HG03039 (cell line): ENCODE measurements at regions not wholly inside any gene's neighbourhood (a gene's known extent, or its start where the extent isn't known, plus 50 kb on each side); places are given as distances from the start of the nearest gene placed in this dataset.
"Not testable (repeated sequence)": the region's sequence is repeated elsewhere in the genome, so short reads cannot be mapped to it uniquely, and the experiment has no call there.

ENCODE experiments used
- ATAC-seq: cut with Tn5 transposase; IDR thresholded peaks from one replicate; pipeline ENCODE4 v1.9.1; 2021; ENCODE audit warnings: mild to moderate bottlenecking, moderate library complexity; ENCODE audit not compliant: unreplicated experiment

DNA sequence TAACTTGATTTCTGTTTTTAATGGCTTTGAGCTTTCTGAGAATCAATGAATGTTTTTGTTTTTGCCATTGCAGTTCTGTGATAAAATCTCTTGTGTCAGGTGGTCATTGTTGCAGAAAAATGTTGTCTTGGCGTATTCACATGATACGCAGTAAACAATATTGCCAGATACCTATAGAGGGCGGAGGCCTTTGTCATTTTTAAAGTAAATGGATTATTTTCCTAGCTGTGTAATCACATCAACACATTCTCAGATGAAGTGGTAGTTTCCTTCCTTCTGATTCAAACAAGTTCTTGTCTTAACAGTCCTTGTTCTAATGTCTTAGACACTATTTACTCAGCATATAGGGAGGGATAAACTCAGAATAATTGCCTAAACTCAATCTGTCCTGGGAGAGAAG, 109.9 kb upstream of the DAB2 start:
- ATAC-seq: no peak

DNA sequence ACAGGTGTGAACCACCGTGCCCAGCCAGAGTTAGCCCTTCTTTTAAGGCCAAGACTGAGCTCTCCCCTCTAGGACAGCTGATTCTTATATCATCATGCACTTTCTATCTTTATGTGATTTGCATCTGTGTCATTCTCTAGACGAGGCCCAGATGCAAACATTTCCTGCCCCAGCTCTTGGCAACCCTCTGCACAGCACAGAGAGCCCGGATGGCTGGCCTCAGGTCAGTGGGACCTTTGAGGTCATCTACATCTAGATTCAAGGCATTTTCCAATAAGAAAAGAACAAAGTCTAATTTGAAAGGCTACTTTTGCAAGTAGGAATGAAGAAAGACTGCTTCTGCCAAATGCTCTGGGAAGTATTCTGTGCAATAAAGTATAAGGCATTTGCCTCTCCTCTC, 109.0 kb upstream of the DAB2 start:
- ATAC-seq: no peak

DNA sequence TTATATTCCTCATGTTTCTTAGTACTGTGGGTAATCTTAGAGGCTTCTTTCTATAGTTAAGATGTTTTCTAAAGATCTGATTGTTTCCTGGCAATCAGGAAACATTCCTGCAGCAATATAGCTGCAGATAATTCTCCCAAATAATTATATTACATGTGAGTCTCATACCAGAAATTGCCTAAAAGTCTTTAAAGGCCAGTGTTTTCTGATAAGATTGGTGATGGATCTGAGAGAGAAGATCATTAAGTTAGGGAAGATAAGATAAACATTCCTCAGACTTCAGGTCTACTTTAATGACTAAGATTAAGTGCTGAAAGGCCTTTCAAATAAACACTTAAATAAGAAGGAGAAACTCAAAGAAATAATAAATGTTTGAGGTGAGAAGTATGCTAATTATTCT, 107.7 kb upstream of the DAB2 start:
- no peak for ATAC-seq

GRCh38 chr5:39531306-39531705, 106.5 kb upstream of the DAB2 start:
- ATAC-seq: no peak

DNA sequence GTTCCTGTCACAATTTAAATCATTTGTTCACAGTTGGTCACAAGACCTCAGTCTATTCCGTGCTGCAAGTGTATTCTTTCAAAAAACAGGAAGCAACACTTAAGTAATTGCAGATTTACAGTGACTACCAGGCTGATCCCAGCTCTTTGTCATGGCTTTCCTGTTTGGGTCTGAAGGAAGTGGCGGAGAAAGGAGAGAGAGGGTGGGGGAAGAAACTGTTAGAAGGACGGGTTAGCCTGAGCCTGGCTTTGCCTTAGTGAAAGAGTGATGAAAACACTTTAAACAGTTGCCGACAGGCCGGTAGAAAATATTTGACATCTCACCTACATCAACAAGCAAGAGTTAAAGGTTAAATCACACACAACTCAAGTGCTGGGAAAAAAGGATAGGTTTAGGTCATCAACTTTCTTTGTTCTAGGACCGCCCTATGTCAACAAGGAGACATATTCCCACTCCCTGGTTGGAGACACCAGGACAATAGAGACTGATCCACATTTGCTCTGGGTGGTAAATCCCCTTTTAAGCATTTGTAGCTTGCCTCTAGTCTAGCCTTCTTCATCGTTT, 102.2 kb upstream of the DAB2 start:
- ATAC-seq: no peak

DNA sequence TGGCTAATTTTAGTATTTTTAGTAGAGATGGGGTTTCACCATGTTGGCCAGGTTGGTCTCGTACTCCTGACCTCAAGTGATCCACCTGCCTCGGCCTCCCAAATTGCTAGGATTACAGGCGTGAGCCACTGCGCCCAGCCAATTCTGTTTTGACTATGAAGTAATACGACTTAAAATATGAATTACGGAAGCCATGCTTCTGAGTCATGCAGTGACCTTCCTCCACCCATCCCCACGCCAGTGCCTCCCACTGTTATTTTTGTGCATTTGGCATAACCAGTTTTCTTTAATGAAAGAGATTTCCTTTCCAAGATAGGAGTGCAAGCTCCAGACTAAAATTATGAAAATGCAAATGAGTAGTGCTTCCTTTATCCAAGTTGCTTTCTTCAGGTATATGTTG, 101.0 kb upstream of the DAB2 start:
- not testable (repeated sequence) for ATAC-seq

GRCh38 chr5:39525271-39525670, 100.5 kb upstream of the DAB2 start:
- no peak for ATAC-seq

- ATAC-seq: no peak
Observed at GRCh38 chr5:39523821-39524220, 99.0 kb upstream of the DAB2 start.

DNA sequence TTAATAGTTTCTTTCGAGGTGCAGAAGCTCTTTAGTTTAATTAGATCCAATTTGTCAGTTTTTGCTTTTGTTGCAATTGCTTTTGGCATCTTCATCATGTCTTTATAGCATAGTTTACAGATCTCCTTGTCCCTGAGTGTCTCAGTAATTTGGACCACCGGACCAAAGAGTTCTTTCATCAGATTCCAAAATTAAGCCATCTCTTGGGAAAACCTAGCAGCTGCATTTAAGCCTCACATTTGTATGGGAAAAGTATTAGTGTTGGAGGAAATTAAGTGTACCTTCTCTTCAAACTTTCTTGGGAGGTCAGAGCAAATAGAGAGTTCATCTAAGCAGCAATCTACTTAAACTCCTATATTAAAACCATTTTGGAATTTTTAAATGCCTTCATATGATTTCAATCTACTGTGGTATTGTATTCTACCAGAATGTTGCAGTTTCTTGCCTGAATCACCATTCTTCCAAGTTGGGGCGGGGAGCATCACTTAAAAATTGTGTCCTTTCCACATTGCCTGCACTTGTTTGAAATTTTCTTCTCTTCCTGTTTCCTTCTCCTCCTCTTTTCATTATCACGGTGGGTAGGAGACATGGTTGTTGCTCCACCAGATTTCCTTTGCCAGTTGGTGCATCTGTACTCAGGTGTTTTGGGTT, 97.3 kb upstream of the DAB2 start:
- no peak for ATAC-seq

- ATAC-seq: no peak
Observed at GRCh38 chr5:39521098-39521860, 96.5 kb upstream of the DAB2 start.

DNA sequence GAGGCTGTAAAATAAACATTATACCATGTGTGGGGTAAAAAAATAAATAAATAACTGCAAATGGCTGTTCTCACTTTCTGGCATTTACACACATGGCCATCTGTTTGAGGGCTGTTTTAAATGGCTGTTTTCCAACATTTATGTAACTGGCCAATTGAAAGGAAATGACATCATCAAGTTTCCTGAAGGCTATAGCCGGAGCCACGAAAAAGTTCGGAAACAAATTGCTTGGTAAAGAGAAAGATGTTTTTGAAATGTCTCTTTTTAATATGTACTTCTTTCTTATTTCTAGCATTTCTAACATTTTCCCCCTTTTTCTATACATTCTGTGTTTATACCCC, 95.4 kb upstream of the DAB2 start:
- ATAC-seq: no peak

GRCh38 chr5:39519566-39520231, 94.9 kb upstream of the DAB2 start:
- ATAC-seq: no peak

DNA sequence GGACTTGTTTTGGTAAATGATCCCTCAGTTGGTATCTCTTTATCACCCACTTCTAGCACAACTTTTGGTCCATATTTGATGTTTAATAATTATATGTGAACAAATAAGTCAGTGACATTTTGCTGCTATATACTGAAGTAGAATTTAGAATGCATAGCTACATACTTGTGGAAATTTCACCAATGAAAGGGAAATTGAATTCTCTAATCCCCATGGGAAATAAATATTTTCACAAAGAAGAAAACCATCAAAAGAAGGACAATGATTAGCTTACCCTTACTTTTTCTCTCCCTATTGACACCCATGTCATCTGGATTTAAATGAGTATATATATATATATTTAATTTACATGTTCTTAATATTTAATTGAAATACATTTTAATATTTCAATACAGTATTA, 94.3 kb upstream of the DAB2 start:
- ATAC-seq: no peak

GRCh38 chr5:39518516-39518915, 93.7 kb upstream of the DAB2 start:
- no peak for ATAC-seq

GRCh38 chr5:39517800-39518199, 93.0 kb upstream of the DAB2 start:
- no peak for ATAC-seq

DNA sequence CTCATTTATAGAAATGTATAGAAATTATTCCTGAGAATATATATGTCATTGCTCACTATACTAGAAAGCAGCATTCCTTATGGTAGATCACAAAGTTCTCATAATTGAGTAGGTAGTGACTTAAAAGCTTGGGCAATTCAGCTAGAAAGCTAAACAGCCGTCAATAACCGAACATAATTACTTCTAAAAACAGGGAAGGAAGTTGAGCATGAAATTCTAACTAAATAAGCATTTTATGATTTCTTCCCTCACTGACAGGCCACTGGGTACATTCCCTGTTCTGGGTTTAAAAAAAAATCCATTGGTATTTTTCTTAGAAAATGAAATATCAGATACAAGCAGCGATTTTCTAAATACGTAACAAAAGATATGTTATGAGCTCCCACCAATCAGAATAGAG, 91.1 kb upstream of the DAB2 start:
- ATAC-seq: no peak

DNA sequence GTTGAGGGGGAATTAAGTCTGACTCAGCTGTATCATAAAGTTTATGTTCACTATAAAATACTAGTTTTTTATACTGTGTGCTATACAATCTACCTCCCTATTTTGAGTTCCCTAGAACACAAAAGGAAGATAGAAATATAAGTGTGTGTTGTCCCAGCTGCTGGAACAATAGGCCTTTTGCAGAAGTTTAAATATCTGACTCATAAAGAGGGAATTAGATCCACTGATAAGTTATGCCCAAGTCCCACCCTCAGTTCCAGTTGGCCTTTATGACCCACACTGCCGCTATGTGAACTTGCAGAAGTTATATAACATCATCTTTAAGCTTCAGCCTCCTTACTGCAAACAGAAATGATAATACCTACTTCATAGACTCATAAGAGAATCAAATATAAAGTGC, 88.5 kb upstream of the DAB2 start:
- ATAC-seq: no peak

GRCh38 chr5:39506211-39506610, 81.4 kb upstream of the DAB2 start:
- ATAC-seq: no peak

DNA sequence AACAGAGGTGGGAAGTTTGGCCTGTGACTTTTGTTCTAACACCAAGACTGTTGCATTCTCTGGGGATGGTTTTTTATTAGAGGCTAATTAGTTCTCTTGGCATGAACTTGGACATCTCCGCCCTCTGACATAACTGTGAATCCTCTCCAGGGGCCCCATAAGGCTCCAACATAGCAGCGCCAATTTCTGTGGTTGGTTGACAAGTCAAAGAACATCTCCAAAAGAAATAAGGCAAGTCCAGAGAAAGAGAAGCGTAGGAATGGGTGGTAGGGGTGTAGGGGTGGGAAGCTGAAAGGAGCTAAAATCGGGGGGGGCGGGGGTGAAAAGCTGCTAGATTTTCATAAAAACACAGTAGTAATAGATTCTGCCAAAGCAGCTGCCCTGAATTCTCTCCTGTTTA, 81.0 kb upstream of the DAB2 start:
- no peak for ATAC-seq

GRCh38 chr5:39505363-39505762, 80.6 kb upstream of the DAB2 start:
- ATAC-seq: no peak

DNA sequence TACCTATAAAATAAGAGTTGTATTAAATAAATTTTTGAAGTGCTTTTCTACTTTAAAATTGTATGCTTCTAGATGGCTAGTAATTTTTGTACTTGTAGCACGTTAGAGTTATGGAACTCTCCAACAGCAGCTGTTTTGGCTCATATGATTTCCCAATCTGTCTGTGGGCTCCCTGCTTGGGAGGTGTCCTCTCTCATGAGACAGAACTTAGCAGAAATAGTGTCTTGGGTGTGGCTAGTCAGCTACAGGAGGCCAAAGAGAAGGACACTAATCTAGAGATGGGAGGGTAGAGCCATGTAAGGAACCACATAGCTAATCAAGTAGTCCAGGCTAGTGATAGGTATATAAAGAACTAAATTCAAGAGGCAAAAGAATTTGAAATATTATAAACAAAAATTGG, 78.4 kb upstream of the DAB2 start:
- no peak for ATAC-seq

DNA sequence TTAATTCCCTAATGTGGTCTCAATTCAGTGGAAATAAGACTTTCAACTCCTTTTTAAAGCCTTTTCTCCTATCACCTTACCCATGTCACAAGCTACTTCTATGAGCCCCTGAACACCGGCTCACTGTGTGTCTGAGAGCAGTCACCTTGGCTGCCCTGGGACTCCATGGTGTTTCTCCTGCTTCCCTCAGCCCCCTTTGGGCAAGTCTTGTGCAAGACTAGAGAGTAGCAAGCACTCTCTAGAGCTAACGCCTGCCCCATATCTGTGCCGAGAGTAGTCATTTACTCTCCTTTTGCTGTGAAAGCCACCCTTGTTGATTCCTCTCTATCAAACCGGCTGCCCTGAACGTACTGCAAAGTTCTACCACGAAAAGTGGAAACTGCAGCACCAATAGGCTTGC, 77.9 kb upstream of the DAB2 start:
- ATAC-seq: no peak
